H9 (cell line): ENCODE measurements at regions not wholly inside any gene's neighbourhood (a gene's known extent, or its start where the extent isn't known, plus 50 kb on each side); places are given as distances from the start of the nearest gene placed in this dataset.

Source experiments
- DNase-seq: peaks from one replicate; pipeline ENCODE4 v3.0.0-alpha.2; 2017
- H2AFZ ChIP-seq: one replicate; pipeline ENCODE4 v1.6.1; 2013; ENCODE audit warnings: mild to moderate bottlenecking, low read length, control low read depth, moderate library complexity
- H2AK5ac ChIP-seq: 2 replicates; pipeline ENCODE4 v1.6.1; 2013; ENCODE audit warnings: low read length, control low read depth, mixed read lengths; ENCODE audit not compliant: insufficient read length
- H2BK120ac ChIP-seq: one replicate; pipeline ENCODE4 v1.6.1; 2013; ENCODE audit warnings: low read depth, mild to moderate bottlenecking, low read length, control low read depth, inconsistent platforms; ENCODE audit not compliant: poor library complexity, severe bottlenecking
- H2BK12ac ChIP-seq: 2 replicates; pipeline ENCODE4 v1.6.1; 2013; ENCODE audit warnings: low read length, control low read depth, mixed read lengths, low read depth; ENCODE audit not compliant: insufficient read length
- H2BK15ac ChIP-seq: 2 replicates; pipeline ENCODE4 v1.6.1; 2013; ENCODE audit warnings: low read depth, low read length, control low read depth
- H2BK20ac ChIP-seq: one replicate; pipeline ENCODE4 v1.6.1; 2013; ENCODE audit warnings: low read depth, mild to moderate bottlenecking, low read length, control low read depth, inconsistent platforms; ENCODE audit not compliant: poor library complexity, severe bottlenecking
- H2BK5ac ChIP-seq: 2 replicates; pipeline ENCODE4 v1.6.1; 2013; ENCODE audit warnings: low read length, control low read depth, mixed read lengths; ENCODE audit not compliant: insufficient read length
- H3K14ac ChIP-seq: 2 replicates; pipeline ENCODE4 v1.6.1; 2013; ENCODE audit warnings: low read length, control low read depth; ENCODE audit not compliant: insufficient read depth
- H3K18ac ChIP-seq: 2 replicates; pipeline ENCODE4 v1.6.1; 2013; ENCODE audit warnings: low read depth, mild to moderate bottlenecking, mixed read lengths, low read length, control low read depth; ENCODE audit not compliant: insufficient read length
- H3K23ac ChIP-seq: 2 replicates; pipeline ENCODE4 v1.6.1; 2013; ENCODE audit warnings: low read length, control low read depth, mixed read lengths, low read depth; ENCODE audit not compliant: insufficient read length
- H3K23me2 ChIP-seq: 2 replicates; pipeline ENCODE4 v1.6.1; 2013; ENCODE audit warnings: low read depth, mild to moderate bottlenecking, mixed read lengths, low read length, control low read depth; ENCODE audit not compliant: insufficient read length, poor library complexity, severe bottlenecking
- H3K27ac ChIP-seq: 2 replicates; pipeline ENCODE4 v1.5.1; 2013; ENCODE audit warnings: low read length, control low read depth, mixed read lengths, low read depth; ENCODE audit not compliant: insufficient read length
- H3K27me3 ChIP-seq: 2 replicates; pipeline ENCODE4 v1.6.1; 2013; ENCODE audit warnings: low read length, control low read depth, inconsistent platforms; ENCODE audit not compliant: insufficient read depth
- H3K4ac ChIP-seq: 2 replicates; pipeline ENCODE4 v1.6.1; 2013; ENCODE audit warnings: low read depth, mild to moderate bottlenecking, control low read depth, inconsistent platforms, low read length, moderate library complexity
- H3K4me1 ChIP-seq: 2 replicates; pipeline ENCODE4 v1.6.1; 2013; ENCODE audit warnings: low read length, control low read depth, inconsistent platforms; ENCODE audit not compliant: insufficient read depth
- H3K4me2 ChIP-seq: 2 replicates; pipeline ENCODE4 v1.6.1; 2013; ENCODE audit warnings: low read length, control low read depth, mixed read lengths; ENCODE audit not compliant: insufficient read length, insufficient read depth
- H3K56ac ChIP-seq: 2 replicates; pipeline ENCODE4 v1.6.1; 2013; ENCODE audit warnings: low read depth, mild to moderate bottlenecking, mixed read lengths, low read length, control low read depth; ENCODE audit not compliant: insufficient read length
- H3K79me1 ChIP-seq: 2 replicates; pipeline ENCODE4 v1.6.1; 2013; ENCODE audit warnings: low read depth, mild to moderate bottlenecking, moderate library complexity, low read length, control low read depth, inconsistent platforms; ENCODE audit not compliant: insufficient read depth, poor library complexity, severe bottlenecking
- H3K79me2 ChIP-seq: 2 replicates; pipeline ENCODE4 v1.6.1; 2013; ENCODE audit warnings: low read length, control low read depth, inconsistent platforms; ENCODE audit not compliant: insufficient read depth
- H3K9ac ChIP-seq: 2 replicates; pipeline ENCODE4 v1.6.1; 2013; ENCODE audit warnings: low read length, control low read depth, mixed read lengths; ENCODE audit not compliant: insufficient read length; ENCODE audit errors: extremely low read depth
- H3K9me3 ChIP-seq: one replicate; pipeline ENCODE4 v1.6.1; 2013; ENCODE audit warnings: low read depth, low read length, inconsistent platforms; ENCODE audit not compliant: control insufficient read depth
- H3T11ph ChIP-seq: one replicate; pipeline ENCODE4 v1.6.1; 2013; ENCODE audit warnings: mild to moderate bottlenecking, low read length, control low read depth, inconsistent platforms
- H4K20me1 ChIP-seq: one replicate; pipeline ENCODE4 v1.6.1; 2013; ENCODE audit not compliant: control insufficient read depth, insufficient read length, insufficient read depth
- H4K5ac ChIP-seq: 2 replicates; pipeline ENCODE4 v1.6.1; 2013; ENCODE audit warnings: low read depth, mild to moderate bottlenecking, mixed read lengths, low read length, control low read depth; ENCODE audit not compliant: insufficient read length
- H4K8ac ChIP-seq: replicated peaks from 2 replicates; pipeline ENCODE4 v1.6.1; 2013; ENCODE audit warnings: low read length, control low read depth, mixed read lengths, low read depth; ENCODE audit not compliant: insufficient read length
- H4K91ac ChIP-seq: 2 replicates; pipeline ENCODE4 v1.6.1; 2013; ENCODE audit warnings: low read depth, mild to moderate bottlenecking, moderate library complexity, mixed read lengths, low read length, control low read depth; ENCODE audit not compliant: insufficient read length
- H3K27ac Mint-ChIP-seq, 3 experiments: 2 replicates in 2 of 3; 3 replicates in 1 of 3; pipeline ENCODE4 v1.8.0; 2020 to 2021; ENCODE audit warnings: mixed read lengths in 3 of 3, mild to moderate bottlenecking in 1 of 3, moderate library complexity in 1 of 3
- H3K27me3 Mint-ChIP-seq: 2 replicates; pipeline ENCODE4 v1.8.0; 2021; ENCODE audit warnings: low read depth, mild to moderate bottlenecking, moderate library complexity, mixed read lengths
- H3K36me3 Mint-ChIP-seq, 3 experiments: 2 replicates in 2 of 3; 3 replicates in 1 of 3; pipeline ENCODE4 v1.8.0; 2020 to 2021; ENCODE audit warnings: low read depth in 3 of 3, mixed read lengths in 3 of 3; ENCODE audit not compliant: insufficient read depth in 1 of 3
- H3K4me1 Mint-ChIP-seq, 2 experiments: 2 replicates each; pipeline ENCODE4 v1.8.0; 2020; ENCODE audit warnings: mixed read lengths in 2 of 2
- H3K4me3 Mint-ChIP-seq, 2 experiments: 2 replicates in 1 of 2; 3 replicates in 1 of 2; pipeline ENCODE4 v1.8.0; 2020 to 2021; ENCODE audit warnings: mild to moderate bottlenecking in 2 of 2, mixed read lengths in 2 of 2, moderate library complexity in 1 of 2
- H3K9me3 Mint-ChIP-seq, 2 experiments: 2 replicates in 1 of 2; 3 replicates in 1 of 2; pipeline ENCODE4 v1.8.0; 2020; ENCODE audit warnings: mild to moderate bottlenecking in 2 of 2, mixed read lengths in 2 of 2, moderate library complexity in 1 of 2
- WGBS: extraction: QIAGEN DNeasy Blood & Tissue Kit; methylation state at CpG from one replicate; pipeline ENCODE4 v1.1.7; 2013; ENCODE audit warnings: missing lambda C conversion rate, low lambda C conversion rate, mixed read lengths; ENCODE audit not compliant: insufficient read length; ENCODE audit errors: extremely low coverage; 5-methylcytosine and 5-hydroxymethylcytosine counted together
- TF ChIP-seq, protein P1 (sequence below): fragments of 200-600 bp; sonication (generic); conservative IDR thresholded peaks from 3 replicates; pipeline ENCODE4 v1.8.0; 2021; ENCODE audit warnings: antibody characterized with exemption, mild to moderate bottlenecking

- Mint-ChIP-seq H3K9me3 (peaks cover 2 to 5% of the 10 kb centered on the region in 2 experiments; a peak in 3 of 5 replicates), H3K4me1 (peaks cover 0 to 3% of the 10 kb centered on the region in 2 experiments; a peak in 1 of 4 replicates), H3K4me3 (no peak overlapping the region), H3K36me3 (no peaks in the 10 kb centered on the region; a peak in 1 of 7 replicates), H3K27me3 (no peaks in the 10 kb centered on the region), H3K27ac (no peak overlapping the region)
- no peak overlapping the region for H3K27ac ChIP-seq
- no peak overlapping the region for H3K4me2 ChIP-seq
- H2BK20ac ChIP-seq, result no peak overlapping the region
- H3T11ph ChIP-seq, result no peak overlapping the region
- H3K4ac ChIP-seq, result no peak overlapping the region
- H3K4me1 ChIP-seq, result no peaks in the 10 kb centered on the region
- no peak overlapping the region for H4K5ac ChIP-seq
- H3K27me3 ChIP-seq, result no peaks in the 10 kb centered on the region
- no peaks in the 10 kb centered on the region for H3K9me3 ChIP-seq
- H2AFZ ChIP-seq, result no peak overlapping the region
- no CpG with 5 or more reads among the region's 2 CpGs for WGBS
- H3K18ac ChIP-seq, result no peak overlapping the region
- no peaks in the 10 kb centered on the region for H3K23me2 ChIP-seq
- H2BK15ac ChIP-seq, result no peak overlapping the region
- H2BK5ac ChIP-seq, result no peak overlapping the region
- no peak overlapping the region for H3K56ac ChIP-seq
- H2BK12ac ChIP-seq, result no peak overlapping the region
- no peak overlapping the region for H2AK5ac ChIP-seq
- H4K91ac ChIP-seq, result no peak overlapping the region
- H3K79me1 ChIP-seq, result no peaks in the 10 kb centered on the region
- TF ChIP-seq, protein P1, sequence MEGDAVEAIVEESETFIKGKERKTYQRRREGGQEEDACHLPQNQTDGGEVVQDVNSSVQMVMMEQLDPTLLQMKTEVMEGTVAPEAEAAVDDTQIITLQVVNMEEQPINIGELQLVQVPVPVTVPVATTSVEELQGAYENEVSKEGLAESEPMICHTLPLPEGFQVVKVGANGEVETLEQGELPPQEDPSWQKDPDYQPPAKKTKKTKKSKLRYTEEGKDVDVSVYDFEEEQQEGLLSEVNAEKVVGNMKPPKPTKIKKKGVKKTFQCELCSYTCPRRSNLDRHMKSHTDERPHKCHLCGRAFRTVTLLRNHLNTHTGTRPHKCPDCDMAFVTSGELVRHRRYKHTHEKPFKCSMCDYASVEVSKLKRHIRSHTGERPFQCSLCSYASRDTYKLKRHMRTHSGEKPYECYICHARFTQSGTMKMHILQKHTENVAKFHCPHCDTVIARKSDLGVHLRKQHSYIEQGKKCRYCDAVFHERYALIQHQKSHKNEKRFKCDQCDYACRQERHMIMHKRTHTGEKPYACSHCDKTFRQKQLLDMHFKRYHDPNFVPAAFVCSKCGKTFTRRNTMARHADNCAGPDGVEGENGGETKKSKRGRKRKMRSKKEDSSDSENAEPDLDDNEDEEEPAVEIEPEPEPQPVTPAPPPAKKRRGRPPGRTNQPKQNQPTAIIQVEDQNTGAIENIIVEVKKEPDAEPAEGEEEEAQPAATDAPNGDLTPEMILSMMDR, result no peak
- H2BK120ac ChIP-seq, result no peak overlapping the region
- DNase-seq, result no peak
- H3K9ac ChIP-seq, result no peak overlapping the region
- no peak overlapping the region for H3K14ac ChIP-seq
- no peak overlapping the region for H3K23ac ChIP-seq
- H3K79me2 ChIP-seq, result no peaks in the 10 kb centered on the region
- no peak overlapping the region for H4K8ac ChIP-seq
- H4K20me1 ChIP-seq, result no peaks in the 10 kb centered on the region
Observed at GRCh38 chr3:26236531-26236930, 386.0 kb upstream of the LRRC3B start.
